Erythroblast (primary cell): ENCODE measurements at regions not wholly inside any gene's neighbourhood (a gene's known extent, or its start where the extent isn't known, plus 50 kb on each side); places are given as distances from the start of the nearest gene placed in this dataset.

ENCODE experiments used
- GATA1 ChIP-seq: IDR thresholded peaks from 2 replicates; pipeline ENCODE4 v1.6.1; 2011; ENCODE audit warnings: low read depth, mild to moderate bottlenecking, control low read depth, low read length, moderate library complexity
- POLR2A ChIP-seq: IDR thresholded peaks from 2 replicates; pipeline ENCODE4 v1.6.1; 2011; ENCODE audit warnings: mild to moderate bottlenecking, low read length

DNA sequence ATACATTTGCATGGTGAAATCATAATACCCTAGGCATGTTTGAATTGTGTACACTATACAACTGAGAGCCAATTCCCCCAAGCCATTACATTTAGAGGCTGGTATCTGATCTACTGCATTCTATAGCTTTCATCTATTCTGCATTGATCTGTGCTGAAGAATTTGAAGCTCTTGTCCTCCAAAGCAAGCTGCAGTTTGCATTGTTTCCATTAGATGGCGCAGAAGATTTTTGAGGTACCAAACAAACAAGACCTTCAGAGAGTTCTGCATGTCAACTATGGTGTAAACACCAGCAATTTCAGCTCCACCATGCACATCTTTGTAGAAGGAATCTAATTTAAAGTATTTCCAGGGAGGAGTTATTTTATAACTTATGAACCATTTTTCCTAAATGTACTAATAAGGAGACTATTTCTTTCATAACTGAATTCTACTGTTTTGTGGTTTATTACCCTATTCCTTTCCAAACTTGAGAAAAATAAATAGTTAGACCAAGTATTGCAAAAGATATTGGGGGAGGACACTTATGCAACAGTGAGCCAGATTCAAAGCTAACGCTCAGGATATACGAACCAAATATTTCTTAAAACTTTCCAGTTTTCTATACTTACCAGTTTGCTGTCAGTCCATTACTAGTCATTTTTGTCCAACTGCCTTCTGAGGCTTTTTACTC is 761.8 kb upstream of the ACVR2A start:
- TF ChIP-seq GATA1 (no peak), POLR2A (no peak)
